K562 (cell line): ENCODE measurements at regions not wholly inside any gene's neighbourhood (a gene's known extent, or its start where the extent isn't known, plus 50 kb on each side); places are given as distances from the start of the nearest gene placed in this dataset.

Experiments used
- CTCF ChIP-seq, 3 experiments: IDR thresholded peaks in 2 of 3; conservative IDR thresholded peaks in 1 of 3; 2 replicates each; pipeline ENCODE4 v1.5.1; 2011 to 2012; ENCODE audit warnings: low read length in 3 of 3, mild to moderate bottlenecking in 3 of 3, control low read depth in 2 of 3, improper control_type of control experiment in 1 of 3, inconsistent platforms in 1 of 3, low read depth in 1 of 3, mixed read lengths in 1 of 3, moderate library complexity in 1 of 3; ENCODE audit not compliant: insufficient read depth in 2 of 3
- EZH2 ChIP-seq: IDR thresholded peaks from 2 replicates; pipeline ENCODE4 v1.6.1; 2012; ENCODE audit warnings: low read depth, mild to moderate bottlenecking, inconsistent platforms, low read length, borderline replicate concordance
- MYNN ChIP-seq, 2 experiments: sonication (generic); formaldehyde crosslinking in 1 of 2; IDR thresholded peaks; 2 replicates each; pipeline versions ENCODE4 v1.5.0 to v1.6.1; 2016 to 2020; ENCODE audit warnings: antibody characterized with exemption in 1 of 2, missing genetic modification reagents in 1 of 2
- REST ChIP-seq, 2 experiments: fragments of 450-650 bp; formaldehyde crosslinking in 1 of 2; IDR thresholded peaks; 2 replicates each; pipeline versions ENCODE4 v1.4.0 to v1.6.1; 2014 to 2020; ENCODE audit warnings: mild to moderate bottlenecking in 2 of 2, borderline replicate concordance in 1 of 2, low read depth in 1 of 2
- SMC3 ChIP-seq: conservative IDR thresholded peaks from 2 replicates; pipeline ENCODE4 v1.6.1; 2011; ENCODE audit warnings: low read depth, low read length, improper control_type of control experiment; ENCODE audit not compliant: insufficient read depth
- ZNF23 ChIP-seq: fragments of 250-450 bp; sonication (Bioruptor Pico); IDR thresholded peaks from 2 replicates; pipeline ENCODE4 v1.4.0; 2020; ENCODE audit warnings: mild to moderate bottlenecking
- ZNF57 ChIP-seq: fragments of 450-650 bp; formaldehyde crosslinking; IDR thresholded peaks from 2 replicates; pipeline ENCODE4 v1.4.0; 2020; ENCODE audit warnings: mild to moderate bottlenecking, moderate library complexity
- TF ChIP-seq, protein P1 (sequence below): fragments of 250-450 bp; sonication (Bioruptor Pico); IDR thresholded peaks from 2 replicates; pipeline ENCODE4 v1.9.0; 2021; ENCODE audit warnings: mild to moderate bottlenecking, inconsistent platforms
- TF ChIP-seq, protein P2 (sequence below): sonication (generic); formaldehyde crosslinking; IDR thresholded peaks from 2 replicates; pipeline ENCODE4 v1.8.1; 2022; ENCODE audit warnings: missing genetic modification reagents

DNA sequence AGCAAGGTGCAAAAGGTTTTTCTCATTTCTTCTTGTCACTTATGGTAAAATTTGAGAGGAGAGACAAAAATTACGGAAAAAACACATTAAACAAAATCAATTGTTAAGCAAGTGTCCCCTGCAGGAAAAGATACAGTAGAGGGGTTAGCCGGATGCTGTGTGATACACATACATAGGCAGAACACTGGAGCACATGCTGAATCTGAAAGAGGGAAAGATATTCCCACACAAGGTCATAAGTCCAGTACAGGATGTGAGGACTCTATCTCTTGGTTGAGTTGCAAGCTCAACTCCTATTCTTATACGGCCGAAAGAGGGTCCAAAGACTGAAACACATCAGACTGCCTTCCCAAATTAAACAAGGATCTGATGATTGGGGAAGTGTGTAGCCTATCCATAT, 427.5 kb upstream of the NUDT12 start:
- no peak for TF ChIP-seq MYNN (IDR thresholded peaks at IDR 0.05)
- no peak for TF ChIP-seq MYNN (CRISPR knock-in tag; IDR thresholded peaks at IDR 0.05)
- TF ChIP-seq, protein P1, sequence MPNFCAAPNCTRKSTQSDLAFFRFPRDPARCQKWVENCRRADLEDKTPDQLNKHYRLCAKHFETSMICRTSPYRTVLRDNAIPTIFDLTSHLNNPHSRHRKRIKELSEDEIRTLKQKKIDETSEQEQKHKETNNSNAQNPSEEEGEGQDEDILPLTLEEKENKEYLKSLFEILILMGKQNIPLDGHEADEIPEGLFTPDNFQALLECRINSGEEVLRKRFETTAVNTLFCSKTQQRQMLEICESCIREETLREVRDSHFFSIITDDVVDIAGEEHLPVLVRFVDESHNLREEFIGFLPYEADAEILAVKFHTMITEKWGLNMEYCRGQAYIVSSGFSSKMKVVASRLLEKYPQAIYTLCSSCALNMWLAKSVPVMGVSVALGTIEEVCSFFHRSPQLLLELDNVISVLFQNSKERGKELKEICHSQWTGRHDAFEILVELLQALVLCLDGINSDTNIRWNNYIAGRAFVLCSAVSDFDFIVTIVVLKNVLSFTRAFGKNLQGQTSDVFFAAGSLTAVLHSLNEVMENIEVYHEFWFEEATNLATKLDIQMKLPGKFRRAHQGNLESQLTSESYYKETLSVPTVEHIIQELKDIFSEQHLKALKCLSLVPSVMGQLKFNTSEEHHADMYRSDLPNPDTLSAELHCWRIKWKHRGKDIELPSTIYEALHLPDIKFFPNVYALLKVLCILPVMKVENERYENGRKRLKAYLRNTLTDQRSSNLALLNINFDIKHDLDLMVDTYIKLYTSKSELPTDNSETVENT, result no peak
- no peak for TF ChIP-seq CTCF (IDR thresholded peaks at IDR 0.05 in 2 of 3, conservative IDR thresholded peaks at IDR 0.05 in 1 of 3; ENCODE audit: insufficient read depth in 2 of 3, low read depth in 1 of 3, low read length in 3 of 3)
- TF ChIP-seq SMC3, result no peak
- TF ChIP-seq REST (IDR thresholded peaks at IDR 0.05; ENCODE audit: borderline replicate concordance), result no peak
- TF ChIP-seq REST (CRISPR knock-in tag; IDR thresholded peaks at IDR 0.05; ENCODE audit: low read depth), result no peak
- TF ChIP-seq EZH2, result no peak
- TF ChIP-seq, protein P2, sequence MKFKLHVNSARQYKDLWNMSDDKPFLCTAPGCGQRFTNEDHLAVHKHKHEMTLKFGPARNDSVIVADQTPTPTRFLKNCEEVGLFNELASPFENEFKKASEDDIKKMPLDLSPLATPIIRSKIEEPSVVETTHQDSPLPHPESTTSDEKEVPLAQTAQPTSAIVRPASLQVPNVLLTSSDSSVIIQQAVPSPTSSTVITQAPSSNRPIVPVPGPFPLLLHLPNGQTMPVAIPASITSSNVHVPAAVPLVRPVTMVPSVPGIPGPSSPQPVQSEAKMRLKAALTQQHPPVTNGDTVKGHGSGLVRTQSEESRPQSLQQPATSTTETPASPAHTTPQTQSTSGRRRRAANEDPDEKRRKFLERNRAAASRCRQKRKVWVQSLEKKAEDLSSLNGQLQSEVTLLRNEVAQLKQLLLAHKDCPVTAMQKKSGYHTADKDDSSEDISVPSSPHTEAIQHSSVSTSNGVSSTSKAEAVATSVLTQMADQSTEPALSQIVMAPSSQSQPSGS (CRISPR knock-in tag), result no peak
- no peak for TF ChIP-seq ZNF57 (CRISPR knock-in tag)
- TF ChIP-seq ZNF23 (CRISPR knock-in tag), result no peak
